ENCODE measurements at regions not wholly inside any gene's neighbourhood (a gene's known extent, or its start where the extent isn't known, plus 50 kb on each side); places are given as distances from the start of the nearest gene placed in this dataset.
"Not testable (repeated sequence)": the region's sequence is repeated elsewhere in the genome, so short reads cannot be mapped to it uniquely, and the experiment has no call there.

GRCh38 chr20:4324611-4325243, 75.6 kb upstream of the ADRA1D start:
- in situ Hi-C loops (cut with HindIII; ENCODE audit: low sequenced_read_pairs): loop anchor here (5.0 kb wide), 1 partner anchor 83 kb away; no protein-coding TSS in a partner anchor

GRCh38 chr20:4322499-4322898, 73.4 kb upstream of the ADRA1D start:
- in situ Hi-C loops (cut with HindIII; ENCODE audit: low sequenced_read_pairs): loop anchor here (5.0 kb wide), 1 partner anchor 85 kb away; no protein-coding TSS in a partner anchor

- in situ Hi-C loops (cut with HindIII; ENCODE audit: low sequenced_read_pairs): loop anchor here (5.0 kb wide), 1 partner anchor 87 kb away; no protein-coding TSS in a partner anchor
Observed at GRCh38 chr20:4320291-4320690, 71.2 kb upstream of the ADRA1D start.

GRCh38 chr20:4318891-4319290, 69.8 kb upstream of the ADRA1D start:
- in situ Hi-C loops (cut with HindIII; ENCODE audit: low sequenced_read_pairs): no loop called here

GRCh38 chr20:4310616-4311015, 61.5 kb upstream of the ADRA1D start:
- in situ Hi-C loops (cut with HindIII; ENCODE audit: low sequenced_read_pairs): not testable (repeated sequence)

GRCh38 chr20:4306206-4306605, 57.1 kb upstream of the ADRA1D start:
- in situ Hi-C loops (cut with HindIII; ENCODE audit: low sequenced_read_pairs): loop anchor here (5.0 kb wide), 2 partner anchors 34 to 61 kb away; no protein-coding TSS in a partner anchor

- in situ Hi-C loops (cut with HindIII; ENCODE audit: low sequenced_read_pairs): loop anchor here (5.0 kb wide), 2 partner anchors 33 to 62 kb away; no protein-coding TSS in a partner anchor
Observed at GRCh38 chr20:4305091-4305490, 56.0 kb upstream of the ADRA1D start.

GRCh38 chr20:4304601-4305000, 55.5 kb upstream of the ADRA1D start:
- in situ Hi-C loops (cut with HindIII; ENCODE audit: low sequenced_read_pairs): loop anchor here (5.0 kb wide), 1 partner anchor 102 kb away; no protein-coding TSS in a partner anchor

- in situ Hi-C loops (cut with HindIII; ENCODE audit: low sequenced_read_pairs): loop anchor here (5.0 kb wide), 1 partner anchor 101 kb away; no protein-coding TSS in a partner anchor
Observed at GRCh38 chr20:4303136-4303535, 54.0 kb upstream of the ADRA1D start.

GRCh38 chr20:4300921-4301320, 51.8 kb upstream of the ADRA1D start:
- in situ Hi-C loops (cut with HindIII; ENCODE audit: low sequenced_read_pairs): loop anchor here (5.0 kb wide), 1 partner anchor 99 kb away; no protein-coding TSS in a partner anchor

- in situ Hi-C loops (cut with HindIII; ENCODE audit: low sequenced_read_pairs): loop anchor here (5.0 kb wide), 1 partner anchor 98 kb away; no protein-coding TSS in a partner anchor
Observed at GRCh38 chr20:4300401-4300800, 51.3 kb upstream of the ADRA1D start.

GRCh38 chr20:4299773-4300172, 50.7 kb upstream of the ADRA1D start:
- in situ Hi-C loops (cut with HindIII; ENCODE audit: low sequenced_read_pairs): loop anchor here (5.0 kb wide), 1 partner anchor 97 kb away; no protein-coding TSS in a partner anchor

- in situ Hi-C loops (cut with HindIII; ENCODE audit: low sequenced_read_pairs): no loop called here
Observed at GRCh38 chr20:4299216-4299615, 50.1 kb upstream of the ADRA1D start.

All from endothelial cell of hepatic sinusoid (primary cell).